Osteocyte (in vitro differentiated cells): ENCODE measurements at regions not wholly inside any gene's neighbourhood (a gene's known extent, or its start where the extent isn't known, plus 50 kb on each side); places are given as distances from the start of the nearest gene placed in this dataset.

Experiments
- DNase-seq: peaks from one replicate; pipeline ENCODE4 v3.0.0; 2021; ENCODE audit warnings: mixed read lengths; ENCODE audit not compliant: unreplicated experiment; ENCODE audit errors: extremely low spot score
- H3K27ac Mint-ChIP-seq: one replicate; pipeline ENCODE4 v1.8.0; 2021; ENCODE audit warnings: mild to moderate bottlenecking, mixed read lengths; ENCODE audit not compliant: unreplicated experiment
- H3K27me3 Mint-ChIP-seq: one replicate; pipeline ENCODE4 v1.8.0; 2021; ENCODE audit warnings: mixed read lengths; ENCODE audit not compliant: unreplicated experiment
- H3K36me3 Mint-ChIP-seq: one replicate; pipeline ENCODE4 v1.8.0; 2021; ENCODE audit warnings: mixed read lengths; ENCODE audit not compliant: unreplicated experiment
- H3K4me1 Mint-ChIP-seq: one replicate; pipeline ENCODE4 v1.8.0; 2021; ENCODE audit warnings: mixed read lengths; ENCODE audit not compliant: unreplicated experiment
- H3K4me3 Mint-ChIP-seq: one replicate; pipeline ENCODE4 v1.8.0; 2021; ENCODE audit warnings: mild to moderate bottlenecking, moderate library complexity, mixed read lengths; ENCODE audit not compliant: unreplicated experiment
- H3K9me3 Mint-ChIP-seq: one replicate; pipeline ENCODE4 v1.8.0; 2021; ENCODE audit warnings: mixed read lengths; ENCODE audit not compliant: unreplicated experiment
- TF ChIP-seq, protein P1 (sequence below): fragments of 200-600 bp; sonication (generic); IDR thresholded peaks from 2 replicates; pipeline ENCODE4 v1.5.0; 2021; ENCODE audit warnings: antibody characterized with exemption, mild to moderate bottlenecking, moderate library complexity

DNA sequence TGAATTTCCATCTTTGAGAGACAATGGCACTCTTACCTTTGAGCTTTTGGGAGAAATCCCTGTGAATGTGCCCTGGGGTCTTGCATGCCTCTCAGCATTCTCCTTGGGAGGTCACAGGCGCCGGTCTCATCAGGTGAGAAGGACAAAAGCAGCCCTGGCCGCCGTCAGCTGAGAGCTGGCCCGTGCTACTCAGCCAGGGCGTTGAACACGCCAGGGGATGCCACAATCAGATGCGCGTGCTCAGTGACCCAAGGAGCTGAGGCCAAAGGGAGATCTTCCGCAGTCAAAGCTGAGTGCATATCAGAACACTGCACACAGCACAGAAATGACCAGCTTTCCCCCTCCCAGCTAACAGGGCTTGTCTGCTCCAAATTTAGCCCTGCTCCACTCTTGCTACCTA, 253.6 kb upstream of the NOX3 start:
- peaks cover 7% of the 10 kb centered on the region for H3K27me3 Mint-ChIP-seq
- DNase-seq, result no peak
- H3K4me3 Mint-ChIP-seq, result no peak overlapping the region
- TF ChIP-seq, protein P1, sequence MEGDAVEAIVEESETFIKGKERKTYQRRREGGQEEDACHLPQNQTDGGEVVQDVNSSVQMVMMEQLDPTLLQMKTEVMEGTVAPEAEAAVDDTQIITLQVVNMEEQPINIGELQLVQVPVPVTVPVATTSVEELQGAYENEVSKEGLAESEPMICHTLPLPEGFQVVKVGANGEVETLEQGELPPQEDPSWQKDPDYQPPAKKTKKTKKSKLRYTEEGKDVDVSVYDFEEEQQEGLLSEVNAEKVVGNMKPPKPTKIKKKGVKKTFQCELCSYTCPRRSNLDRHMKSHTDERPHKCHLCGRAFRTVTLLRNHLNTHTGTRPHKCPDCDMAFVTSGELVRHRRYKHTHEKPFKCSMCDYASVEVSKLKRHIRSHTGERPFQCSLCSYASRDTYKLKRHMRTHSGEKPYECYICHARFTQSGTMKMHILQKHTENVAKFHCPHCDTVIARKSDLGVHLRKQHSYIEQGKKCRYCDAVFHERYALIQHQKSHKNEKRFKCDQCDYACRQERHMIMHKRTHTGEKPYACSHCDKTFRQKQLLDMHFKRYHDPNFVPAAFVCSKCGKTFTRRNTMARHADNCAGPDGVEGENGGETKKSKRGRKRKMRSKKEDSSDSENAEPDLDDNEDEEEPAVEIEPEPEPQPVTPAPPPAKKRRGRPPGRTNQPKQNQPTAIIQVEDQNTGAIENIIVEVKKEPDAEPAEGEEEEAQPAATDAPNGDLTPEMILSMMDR, result no peak
- no peaks in the 10 kb centered on the region for H3K9me3 Mint-ChIP-seq
- H3K27ac Mint-ChIP-seq, result no peak overlapping the region
- H3K36me3 Mint-ChIP-seq, result no peaks in the 10 kb centered on the region
- H3K4me1 Mint-ChIP-seq, result no peaks in the 10 kb centered on the region

GRCh38 chr6:155708100-155708499, 252.5 kb upstream of the NOX3 start:
- no peaks in the 10 kb centered on the region for H3K36me3 Mint-ChIP-seq

DNA sequence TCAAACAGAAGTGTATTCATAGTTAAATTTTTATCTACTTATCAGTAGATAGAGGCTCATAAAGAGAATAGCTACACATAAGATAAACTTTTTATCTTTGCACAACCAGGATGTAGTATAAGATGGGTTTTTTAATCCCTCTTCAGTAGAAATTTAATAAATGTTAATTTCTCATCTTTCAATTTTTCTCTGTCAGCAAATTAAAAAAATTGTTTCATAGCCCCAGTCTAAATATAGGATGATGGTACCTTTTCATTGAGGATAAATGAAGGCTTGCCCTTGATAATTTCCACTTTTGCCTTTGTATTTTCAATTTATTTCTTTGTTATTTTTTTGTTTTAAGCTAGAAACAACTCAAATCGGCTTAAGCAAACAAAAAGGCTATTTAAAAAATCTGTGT, 251.2 kb upstream of the NOX3 start:
- no peak overlapping the region for H3K4me3 Mint-ChIP-seq
- TF ChIP-seq, protein P1, result no peak
- no peak for DNase-seq
- H3K27ac Mint-ChIP-seq, result no peak overlapping the region
- no peaks in the 10 kb centered on the region for H3K4me1 Mint-ChIP-seq
- no peaks in the 10 kb centered on the region for H3K36me3 Mint-ChIP-seq
- peaks cover 9% of the 10 kb centered on the region for H3K27me3 Mint-ChIP-seq
- no peaks in the 10 kb centered on the region for H3K9me3 Mint-ChIP-seq

More at GRCh38 chr6:155708100-155708499, 252.5 kb upstream of the NOX3 start:
- H3K9me3 Mint-ChIP-seq, result no peaks in the 10 kb centered on the region
- no peak for DNase-seq
- TF ChIP-seq, protein P1, result no peak
- peaks cover 10% of the 10 kb centered on the region for H3K27me3 Mint-ChIP-seq
- H3K4me1 Mint-ChIP-seq, result no peaks in the 10 kb centered on the region
- no peak overlapping the region for H3K27ac Mint-ChIP-seq
- H3K4me3 Mint-ChIP-seq, result no peak overlapping the region

GRCh38 chr6:155706341-155706740, 250.7 kb upstream of the NOX3 start:
- no peak for DNase-seq

DNA sequence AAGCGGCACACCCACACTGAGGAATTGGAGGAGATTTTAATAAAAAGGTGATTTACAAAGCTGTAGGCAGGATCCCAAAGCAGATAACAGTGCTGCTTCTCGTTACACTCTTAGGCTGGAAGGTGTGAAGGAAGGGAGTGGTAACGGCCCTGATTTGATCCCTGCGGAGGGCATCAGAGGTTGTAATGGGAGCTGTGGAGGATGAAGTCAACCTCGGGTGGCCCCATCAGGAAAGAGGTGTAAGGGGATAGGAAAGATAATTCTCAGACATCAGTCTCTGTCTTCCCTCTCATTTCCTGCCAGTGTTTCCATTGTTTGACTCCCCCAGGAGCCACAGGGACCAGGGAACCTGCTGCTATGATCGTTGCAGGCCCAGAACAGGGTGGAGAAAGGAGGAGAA, 245.7 kb upstream of the NOX3 start:
- DNase-seq, result no peak
- TF ChIP-seq, protein P1, result no peak
- Mint-ChIP-seq H3K9me3 (no peaks in the 10 kb centered on the region), H3K36me3 (no peaks in the 10 kb centered on the region), H3K4me1 (no peaks in the 10 kb centered on the region), H3K4me3 (no peak overlapping the region), H3K27ac (no peak overlapping the region), H3K27me3 (peaks cover 17% of the 10 kb centered on the region)

More at GRCh38 chr6:155706341-155706740, 250.7 kb upstream of the NOX3 start:
- TF ChIP-seq, protein P1, result no peak
- no peak overlapping the region for H3K27ac Mint-ChIP-seq
- H3K27me3 Mint-ChIP-seq, result peaks cover 10% of the 10 kb centered on the region
- no peaks in the 10 kb centered on the region for H3K4me1 Mint-ChIP-seq
- no peak overlapping the region for H3K4me3 Mint-ChIP-seq
- no peaks in the 10 kb centered on the region for H3K36me3 Mint-ChIP-seq
- H3K9me3 Mint-ChIP-seq, result no peaks in the 10 kb centered on the region
